Pulmonary artery endothelial cell (primary cell): ENCODE measurements at regions not wholly inside any gene's neighbourhood (a gene's known extent, or its start where the extent isn't known, plus 50 kb on each side); places are given as distances from the start of the nearest gene placed in this dataset.
"Not testable (repeated sequence)": the region's sequence is repeated elsewhere in the genome, so short reads cannot be mapped to it uniquely, and the experiment has no call there.

Experiments used
- DNase-seq: peaks from one replicate; pipeline ENCODE4 v3.0.0-alpha.2; 2011; ENCODE audit warnings: low read depth, low spot score

GRCh38 chr4:153099391-153100140 is 104.7 kb upstream of the TRIM2 start:
- DNase-seq, result no peak

GRCh38 chr4:153106736-153107135 is 97.5 kb upstream of the TRIM2 start:
- DNase-seq, result not testable (repeated sequence)

GRCh38 chr4:153107246-153107645 is 97.0 kb upstream of the TRIM2 start:
- no peak for DNase-seq

- no peak for DNase-seq
Measured at GRCh38 chr4:153109296-153109849, 94.9 kb upstream of the TRIM2 start.

- DNase-seq, result no peak
Measured at GRCh38 chr4:153110739-153111138, 93.5 kb upstream of the TRIM2 start.

GRCh38 chr4:153111426-153112040 is 92.7 kb upstream of the TRIM2 start:
- DNase-seq, result no peak

- no peak for DNase-seq
Measured at GRCh38 chr4:153112041-153112441, 92.2 kb upstream of the TRIM2 start.

GRCh38 chr4:153113061-153113837 is 91.0 kb upstream of the TRIM2 start:
- DNase-seq, result no peak

- no peak for DNase-seq
Measured at GRCh38 chr4:153113838-153114105, 90.5 kb upstream of the TRIM2 start.

- no peak for DNase-seq
Measured at GRCh38 chr4:153114771-153115321, 89.4 kb upstream of the TRIM2 start.

GRCh38 chr4:153115322-153116290 is 88.6 kb upstream of the TRIM2 start:
- DNase-seq, result no peak

GRCh38 chr4:153116291-153116680 is 88.0 kb upstream of the TRIM2 start:
- no peak for DNase-seq

GRCh38 chr4:153116801-153117200 is 87.4 kb upstream of the TRIM2 start:
- no peak for DNase-seq

- DNase-seq, result no peak
Measured at GRCh38 chr4:153117554-153117953, 86.7 kb upstream of the TRIM2 start.

- DNase-seq, result no peak
Measured at GRCh38 chr4:153119626-153120025, 84.6 kb upstream of the TRIM2 start.

GRCh38 chr4:153120235-153120634 is 84.0 kb upstream of the TRIM2 start:
- no peak for DNase-seq

GRCh38 chr4:153122855-153123254 is 81.4 kb upstream of the TRIM2 start:
- no peak for DNase-seq

GRCh38 chr4:153126137-153126536 is 78.1 kb upstream of the TRIM2 start:
- no peak for DNase-seq

GRCh38 chr4:153127760-153128494 is 76.3 kb upstream of the TRIM2 start:
- peak; percentile 40 for DNase-seq

- no peak for DNase-seq
Measured at GRCh38 chr4:153131596-153131995, 72.6 kb upstream of the TRIM2 start.
